Right atrium auricular region (tissue), 2 donors: ENCODE measurements at regions not wholly inside any gene's neighbourhood (a gene's known extent, or its start where the extent isn't known, plus 50 kb on each side); places are given as distances from the start of the nearest gene placed in this dataset.

Experiments used
- DNase-seq: peaks from one replicate; pipeline ENCODE4 v3.0.0-alpha.2; 2019; ENCODE audit warnings: low spot score
- H3K27ac ChIP-seq, 2 donors: fragments of 200-600 bp; sonication (generic); 1 replicate in 1 of 2; 2 replicates in 1 of 2; pipeline ENCODE4 v1.5.1; 2016 to 2019
- H3K27me3 ChIP-seq, 2 donors: fragments of 200-600 bp; sonication (generic); one replicate each; pipeline versions ENCODE4 v1.5.1 to v1.6.0; 2017 to 2019
- H3K36me3 ChIP-seq: fragments of 200-600 bp; sonication (generic); one replicate; pipeline ENCODE4 v1.5.1; 2016
- H3K4me1 ChIP-seq, 2 donors: fragments of 200-600 bp; sonication (generic); one replicate each; pipeline versions ENCODE4 v1.5.1 to v1.6.0; 2017 to 2019
- H3K4me3 ChIP-seq, 2 donors: fragments of 200-600 bp; sonication (generic); 1 replicate in 1 of 2; 2 replicates in 1 of 2; pipeline ENCODE4 v1.5.1; 2017 to 2019; ENCODE audit warnings: mild to moderate bottlenecking in 1 of 2, moderate library complexity in 1 of 2
- H3K9me3 ChIP-seq, 2 donors: fragments of 200-600 bp; sonication (generic); one replicate each; pipeline ENCODE4 v1.5.1; 2019
- CTCF ChIP-seq, 2 donors: fragments of 200-600 bp; sonication (generic); IDR thresholded peaks; one replicate each; pipeline ENCODE4 v1.5.1; 2019; ENCODE audit warnings: antibody characterized with exemption in 2 of 2

- no peak for TF ChIP-seq CTCF (IDR thresholded peaks at IDR 0.05)
- no peak for DNase-seq
- no peak overlapping the region for H3K27ac ChIP-seq
Observed at GRCh38 chr2:221202431-221202830, 369.7 kb downstream of the EPHA4 start.

GRCh38 chr2:221203125-221203524, 369.0 kb downstream of the EPHA4 start:
- Histone ChIP-seq H3K36me3 (no peaks in the 10 kb centered on the region), H3K9me3 (no peaks in the 10 kb centered on the region), H3K27me3 (no peaks in the 10 kb centered on the region), H3K4me3 (no peak overlapping the region), H3K4me1 (no peaks in the 10 kb centered on the region), H3K27ac (no peak overlapping the region)
- TF ChIP-seq CTCF (IDR thresholded peaks at IDR 0.05): no peak
- no peak for DNase-seq

More at GRCh38 chr2:221202431-221202830, 369.7 kb downstream of the EPHA4 start:
- Histone ChIP-seq H3K4me3 (no peak overlapping the region), H3K4me1 (no peaks in the 10 kb centered on the region), H3K36me3 (no peaks in the 10 kb centered on the region), H3K27me3 (no peaks in the 10 kb centered on the region), H3K9me3 (no peaks in the 10 kb centered on the region)

- no peak overlapping the region for H3K27ac ChIP-seq
- no peak for TF ChIP-seq CTCF (IDR thresholded peaks at IDR 0.05)
- no peak overlapping the region for H3K4me3 ChIP-seq
- DNase-seq: no peak
- H3K27me3 ChIP-seq: no peaks in the 10 kb centered on the region
- no peaks in the 10 kb centered on the region for H3K36me3 ChIP-seq
- H3K4me1 ChIP-seq: no peaks in the 10 kb centered on the region
- H3K9me3 ChIP-seq: no peaks in the 10 kb centered on the region
Observed at GRCh38 chr2:221203856-221204255, 368.2 kb downstream of the EPHA4 start.

- no peak for DNase-seq
- Histone ChIP-seq H3K27ac (no peak overlapping the region), H3K9me3 (no peaks in the 10 kb centered on the region), H3K36me3 (no peaks in the 10 kb centered on the region), H3K4me1 (no peaks in the 10 kb centered on the region), H3K4me3 (no peak overlapping the region), H3K27me3 (no peaks in the 10 kb centered on the region)
- TF ChIP-seq CTCF (IDR thresholded peaks at IDR 0.05): no peak
Observed at GRCh38 chr2:221204699-221205098, 367.4 kb downstream of the EPHA4 start.

GRCh38 chr2:221205103-221205673, 366.9 kb downstream of the EPHA4 start:
- Histone ChIP-seq H3K27me3 (no peaks in the 10 kb centered on the region), H3K27ac (no peak overlapping the region), H3K36me3 (no peaks in the 10 kb centered on the region), H3K4me3 (no peak overlapping the region), H3K4me1 (no peaks in the 10 kb centered on the region), H3K9me3 (no peaks in the 10 kb centered on the region)
- no peak for DNase-seq
- TF ChIP-seq CTCF (IDR thresholded peaks at IDR 0.05): no peak

- H3K27ac ChIP-seq: no peak overlapping the region
- no peaks in the 10 kb centered on the region for H3K9me3 ChIP-seq
- no peak for TF ChIP-seq CTCF (IDR thresholded peaks at IDR 0.05)
- no peak for DNase-seq
- no peaks in the 10 kb centered on the region for H3K4me1 ChIP-seq
- H3K27me3 ChIP-seq: no peaks in the 10 kb centered on the region
- no peak overlapping the region for H3K4me3 ChIP-seq
- no peaks in the 10 kb centered on the region for H3K36me3 ChIP-seq
Observed at GRCh38 chr2:221210686-221211085, 361.4 kb downstream of the EPHA4 start.
